Lower lobe of right lung (tissue), 2 donors: ENCODE measurements at regions not wholly inside any gene's neighbourhood (a gene's known extent, or its start where the extent isn't known, plus 50 kb on each side); places are given as distances from the start of the nearest gene placed in this dataset.

ENCODE experiments used
- ATAC-seq, 2 donors: fragments of 200-7000 bp; cut with Tn5 transposase; one replicate each; pipeline ENCODE4 v1.9.1; 2020 to 2022; ENCODE audit warnings: mild to moderate bottlenecking in 2 of 2, moderate library complexity in 2 of 2
- DNase-seq: peaks from one replicate; pipeline ENCODE4 v3.0.0-alpha.2; 2020
- H3K27ac ChIP-seq: fragments of 200-600 bp; one replicate; pipeline ENCODE4 v1.8.0; 2022
- H3K27me3 ChIP-seq: fragments of 200-600 bp; one replicate; pipeline ENCODE4 v1.8.0; 2022; ENCODE audit warnings: low read depth
- H3K36me3 ChIP-seq: fragments of 200-600 bp; one replicate; pipeline ENCODE4 v1.8.0; 2022; ENCODE audit warnings: mild to moderate bottlenecking
- H3K4me1 ChIP-seq: fragments of 200-600 bp; one replicate; pipeline ENCODE4 v1.8.0; 2022
- H3K4me3 ChIP-seq: fragments of 200-600 bp; one replicate; pipeline ENCODE4 v1.8.0; 2022; ENCODE audit warnings: mild to moderate bottlenecking
- H3K9me3 ChIP-seq: fragments of 200-600 bp; one replicate; pipeline ENCODE4 v1.8.0; 2022
- intact Hi-C: fragments of 100-400 bp; cut with DNase I; formaldehyde crosslinking; loops from one replicate; pipeline ENCODE4 v1.11.0; 2022
- TF ChIP-seq, protein P1 (sequence below): fragments of 200-600 bp; IDR thresholded peaks from one replicate; pipeline ENCODE4 v1.8.0; 2022; ENCODE audit warnings: antibody characterized with exemption, mild to moderate bottlenecking
- donor health status: DM: no; HTN: yes; CAD: no; lungs with severe emphysema.

DNA sequence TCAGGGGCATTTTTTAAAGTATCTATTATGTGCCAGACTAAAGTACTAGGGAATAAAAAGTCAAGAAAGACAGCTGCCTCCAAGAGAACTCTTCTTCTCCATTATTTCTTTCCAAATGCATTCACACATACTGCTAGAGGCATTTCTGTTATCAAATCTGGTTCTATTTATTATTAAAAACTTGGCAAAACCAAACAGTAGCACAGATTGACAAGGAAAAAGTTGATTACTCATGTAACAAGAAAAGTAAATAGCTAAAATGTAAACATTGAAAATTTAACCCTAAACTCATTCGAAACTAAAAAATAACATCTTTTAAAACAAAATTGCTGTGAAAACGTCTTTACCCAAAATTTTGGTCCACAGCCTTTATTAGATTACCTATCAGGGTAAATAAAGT lies 132.9 kb upstream of the GUCY1A2 start:
- TF ChIP-seq, protein P1, sequence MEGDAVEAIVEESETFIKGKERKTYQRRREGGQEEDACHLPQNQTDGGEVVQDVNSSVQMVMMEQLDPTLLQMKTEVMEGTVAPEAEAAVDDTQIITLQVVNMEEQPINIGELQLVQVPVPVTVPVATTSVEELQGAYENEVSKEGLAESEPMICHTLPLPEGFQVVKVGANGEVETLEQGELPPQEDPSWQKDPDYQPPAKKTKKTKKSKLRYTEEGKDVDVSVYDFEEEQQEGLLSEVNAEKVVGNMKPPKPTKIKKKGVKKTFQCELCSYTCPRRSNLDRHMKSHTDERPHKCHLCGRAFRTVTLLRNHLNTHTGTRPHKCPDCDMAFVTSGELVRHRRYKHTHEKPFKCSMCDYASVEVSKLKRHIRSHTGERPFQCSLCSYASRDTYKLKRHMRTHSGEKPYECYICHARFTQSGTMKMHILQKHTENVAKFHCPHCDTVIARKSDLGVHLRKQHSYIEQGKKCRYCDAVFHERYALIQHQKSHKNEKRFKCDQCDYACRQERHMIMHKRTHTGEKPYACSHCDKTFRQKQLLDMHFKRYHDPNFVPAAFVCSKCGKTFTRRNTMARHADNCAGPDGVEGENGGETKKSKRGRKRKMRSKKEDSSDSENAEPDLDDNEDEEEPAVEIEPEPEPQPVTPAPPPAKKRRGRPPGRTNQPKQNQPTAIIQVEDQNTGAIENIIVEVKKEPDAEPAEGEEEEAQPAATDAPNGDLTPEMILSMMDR, result no peak
- Histone ChIP-seq H3K9me3 (no peaks in the 10 kb centered on the region), H3K36me3 (no peaks in the 10 kb centered on the region), H3K27ac (no peak overlapping the region), H3K4me3 (no peak overlapping the region), H3K27me3 (no peaks in the 10 kb centered on the region), H3K4me1 (no peaks in the 10 kb centered on the region)
- no peak for DNase-seq
- intact Hi-C loops, result no loop called here
- no peak for ATAC-seq

GRCh38 chr11:107140983-107141382 lies 122.7 kb upstream of the GUCY1A2 start:
- H3K27me3 ChIP-seq, result no peaks in the 10 kb centered on the region

GRCh38 chr11:107139396-107139795 lies 121.1 kb upstream of the GUCY1A2 start:
- TF ChIP-seq, protein P1, result no peak
- DNase-seq (no peak), ATAC-seq (no peak)
- Histone ChIP-seq H3K4me3 (no peak overlapping the region), H3K27me3 (no peaks in the 10 kb centered on the region), H3K36me3 (no peaks in the 10 kb centered on the region), H3K9me3 (peaks cover 9% of the 10 kb centered on the region), H3K4me1 (no peaks in the 10 kb centered on the region), H3K27ac (no peak overlapping the region)
- intact Hi-C loops, result no loop called here

More at GRCh38 chr11:107140983-107141382, 122.7 kb upstream of the GUCY1A2 start:
- DNase-seq, result no peak
- no peak overlapping the region for H3K4me3 ChIP-seq
- peaks cover 9% of the 10 kb centered on the region for H3K9me3 ChIP-seq
- no peaks in the 10 kb centered on the region for H3K36me3 ChIP-seq
- intact Hi-C loops, result no loop called here
- TF ChIP-seq, protein P1, result no peak
- H3K4me1 ChIP-seq, result no peaks in the 10 kb centered on the region
- no peak for ATAC-seq
- H3K27ac ChIP-seq, result no peak overlapping the region

DNA sequence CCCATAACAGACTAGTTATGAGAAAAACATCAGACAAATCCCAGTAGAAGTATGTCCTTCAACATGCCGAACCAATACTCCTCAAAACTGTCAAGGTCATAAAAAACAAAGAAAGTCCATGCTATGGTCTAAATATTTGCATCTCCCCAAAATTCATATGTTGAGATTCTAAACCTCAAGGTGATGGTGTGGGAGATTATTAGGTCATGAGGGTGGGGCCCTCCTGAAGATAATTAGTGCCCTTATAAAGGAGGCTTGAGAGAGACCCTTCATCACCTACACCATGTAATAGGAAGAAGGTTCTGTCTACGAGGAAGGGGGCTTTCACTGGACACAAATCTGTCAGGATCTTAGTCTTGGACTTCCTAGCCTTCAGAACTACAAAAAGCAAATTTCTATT lies 118.6 kb upstream of the GUCY1A2 start:
- Histone ChIP-seq H3K9me3 (peaks cover 9% of the 10 kb centered on the region), H3K27me3 (no peaks in the 10 kb centered on the region), H3K27ac (no peak overlapping the region), H3K36me3 (no peaks in the 10 kb centered on the region), H3K4me3 (no peak overlapping the region), H3K4me1 (no peaks in the 10 kb centered on the region)
- TF ChIP-seq, protein P1, result no peak
- DNase-seq, result no peak
- no peak for ATAC-seq
- intact Hi-C loops, result no loop called here

DNA sequence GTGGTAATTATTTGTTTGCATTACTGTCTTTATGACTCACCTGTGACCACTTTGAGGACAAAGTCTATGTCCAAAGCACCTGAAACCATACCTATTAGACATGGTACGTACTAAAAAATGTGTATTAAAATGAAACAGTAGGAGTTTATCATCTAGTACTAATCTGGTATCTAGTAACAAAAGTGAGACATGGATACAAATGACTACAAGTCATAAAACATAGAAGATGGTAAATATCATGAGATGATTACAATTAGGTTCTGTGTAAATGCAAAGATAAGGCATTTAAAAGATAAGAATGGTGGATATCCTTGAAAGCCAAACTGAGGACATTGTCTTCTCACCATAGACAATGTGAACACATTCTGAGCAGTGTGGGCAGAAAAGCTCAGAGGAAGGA lies 113.5 kb upstream of the GUCY1A2 start:
- TF ChIP-seq, protein P1, result no peak
- peaks cover 1% of the 10 kb centered on the region for H3K9me3 ChIP-seq
- no peaks in the 10 kb centered on the region for H3K4me1 ChIP-seq
- H3K27ac ChIP-seq, result no peak overlapping the region
- DNase-seq, result no peak
- ATAC-seq, result no peak
- intact Hi-C loops, result no loop called here
- H3K36me3 ChIP-seq, result no peaks in the 10 kb centered on the region
- H3K4me3 ChIP-seq, result no peak overlapping the region
- no peaks in the 10 kb centered on the region for H3K27me3 ChIP-seq

DNA sequence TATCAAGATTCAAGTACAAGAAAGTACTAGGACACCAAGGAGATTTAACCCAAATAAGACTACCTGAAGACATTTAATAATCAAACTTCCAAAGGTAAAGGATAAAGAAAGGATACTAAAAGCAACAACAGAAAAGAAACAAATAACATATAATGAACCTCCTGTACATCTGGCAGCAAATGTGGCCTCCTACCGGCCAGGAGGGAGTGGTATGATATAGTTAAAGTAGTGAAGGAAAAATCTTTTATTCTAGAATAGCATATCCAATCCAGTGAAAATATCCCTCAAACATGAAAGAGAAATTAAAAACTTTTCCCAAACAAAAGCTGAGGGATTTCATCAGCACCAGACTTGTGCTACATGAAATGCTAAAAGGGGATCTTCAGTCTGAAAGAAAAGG lies 104.7 kb upstream of the GUCY1A2 start:
- Histone ChIP-seq H3K27ac (no peak overlapping the region), H3K36me3 (no peaks in the 10 kb centered on the region), H3K4me3 (no peak overlapping the region), H3K4me1 (no peaks in the 10 kb centered on the region), H3K9me3 (no peaks in the 10 kb centered on the region), H3K27me3 (no peaks in the 10 kb centered on the region)
- intact Hi-C loops, result no loop called here
- TF ChIP-seq, protein P1, result no peak
- ATAC-seq (no peak), DNase-seq (no peak)
